Suppressor macrophage treated with lipopolysaccharide for 1 hour (primary cell): ENCODE measurements at regions not wholly inside any gene's neighbourhood (a gene's known extent, or its start where the extent isn't known, plus 50 kb on each side); places are given as distances from the start of the nearest gene placed in this dataset.

Experiments
- DNase-seq, 3 donors: peaks; one replicate each; pipeline ENCODE4 v3.0.0-alpha.2; 2020 to 2022

DNA sequence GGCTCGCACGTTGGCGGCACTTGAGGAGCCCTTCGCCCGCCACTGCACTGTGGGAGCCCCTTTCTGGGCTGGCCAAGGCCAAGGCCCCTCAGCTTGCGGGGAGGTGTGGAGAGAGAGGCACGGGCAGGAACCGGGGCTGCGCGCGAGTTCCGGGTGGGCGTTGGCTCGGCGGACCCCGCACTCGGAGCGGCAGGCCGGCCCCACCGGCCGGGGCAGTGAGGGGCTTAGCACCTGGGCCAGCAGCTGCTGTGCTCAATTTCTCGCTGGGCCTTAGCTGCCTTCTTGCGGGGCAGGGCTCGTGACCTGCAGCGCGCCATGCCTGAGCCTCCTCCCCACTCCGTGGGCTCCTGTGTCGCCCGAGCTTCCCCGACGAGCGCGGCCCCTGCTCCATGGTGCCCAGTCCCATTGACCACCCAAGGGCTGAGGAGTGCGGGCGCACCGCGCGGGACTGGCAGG lies 71.6 kb upstream of the CNTN1 start:
- DNase-seq: no peak

GRCh38 chr12:40622246-40622838 lies 69.9 kb upstream of the CNTN1 start:
- DNase-seq: peak; percentile 66 to 72 (median 67)

DNA sequence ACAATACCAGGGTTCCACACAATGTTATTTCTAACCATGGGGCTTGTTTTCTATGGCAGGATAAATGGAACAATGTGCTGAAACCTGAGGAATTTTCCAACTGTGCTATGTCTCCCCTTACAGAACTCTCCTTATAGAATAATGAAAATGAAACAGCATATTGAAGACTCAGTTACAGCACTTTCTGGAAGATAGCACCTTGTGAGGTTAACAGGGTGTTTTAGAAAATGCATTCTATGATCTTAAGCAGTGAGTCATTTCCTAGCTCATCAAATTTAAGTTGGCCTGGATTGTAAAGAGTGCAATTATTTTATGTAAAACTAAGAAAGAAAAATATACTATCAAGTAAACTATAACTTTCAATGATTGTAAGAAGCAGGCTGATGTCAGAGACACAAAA lies 60.1 kb upstream of the CNTN1 start:
- no peak for DNase-seq

DNA sequence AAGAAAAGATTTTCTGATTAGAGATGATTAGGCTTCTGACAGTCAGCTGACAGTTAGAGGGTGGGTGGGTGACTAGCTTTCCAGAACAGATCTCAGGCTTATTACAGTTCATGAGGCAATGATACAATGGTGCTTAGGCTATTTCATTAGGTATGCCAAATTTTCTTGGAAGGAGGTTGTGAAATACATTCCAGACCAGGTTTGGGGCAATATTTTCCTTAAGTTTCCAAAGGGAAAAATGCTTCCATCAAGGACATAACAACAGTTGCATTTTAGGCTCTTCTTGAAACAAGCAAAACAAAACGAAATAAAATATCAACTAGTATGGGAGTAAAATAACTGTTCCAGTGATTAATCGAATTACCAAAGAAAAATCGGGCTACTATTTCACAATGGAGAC lies 59.3 kb upstream of the CNTN1 start:
- DNase-seq: no peak

GRCh38 chr12:40634517-40635131 lies 57.6 kb upstream of the CNTN1 start:
- DNase-seq: no peak

GRCh38 chr12:40635141-40635731 lies 57.0 kb upstream of the CNTN1 start:
- DNase-seq: no peak
